Stimulated activated CD4-positive, alpha-beta T cell treated with anti-CD3 and anti-CD28 coated beads, Interleukin-1b, Interleukin-23, amount 100 ng/mL, for 4 hours (primary cell): ENCODE measurements at regions not wholly inside any gene's neighbourhood (a gene's known extent, or its start where the extent isn't known, plus 50 kb on each side); places are given as distances from the start of the nearest gene placed in this dataset.

Experiments used
- DNase-seq, 2 donors: peaks; one replicate each; pipeline ENCODE4 v3.0.0-alpha.2; 2020; ENCODE audit warnings: low read depth in 2 of 2

GRCh38 chr6:145233955-145234354, 501.4 kb downstream of the EPM2A start:
- no peak for DNase-seq

- DNase-seq = no peak
These were observed 500.1 kb downstream of the EPM2A start for GRCh38 chr6:145235207-145235606.

DNA sequence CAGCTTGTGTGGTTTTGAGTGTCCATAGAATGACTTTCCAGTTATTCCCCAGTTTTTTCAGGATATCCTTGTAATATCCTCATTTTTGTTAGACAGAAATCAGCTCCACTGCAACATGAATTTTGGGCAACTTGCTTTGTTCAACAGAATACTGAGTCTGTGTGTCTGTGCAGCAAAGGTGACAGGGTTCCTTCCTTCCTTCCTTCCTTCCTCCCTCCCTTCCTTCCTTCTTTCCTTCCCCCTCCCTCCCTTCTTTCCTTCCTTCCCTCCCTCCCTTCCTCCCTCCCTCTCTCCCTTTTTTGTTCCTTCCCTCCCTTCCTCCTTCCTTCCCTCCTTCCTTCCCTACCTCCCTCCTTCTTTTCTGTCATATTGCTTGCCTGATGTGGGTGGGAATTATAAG, 496.5 kb downstream of the EPM2A start:
- no peak for DNase-seq

DNA sequence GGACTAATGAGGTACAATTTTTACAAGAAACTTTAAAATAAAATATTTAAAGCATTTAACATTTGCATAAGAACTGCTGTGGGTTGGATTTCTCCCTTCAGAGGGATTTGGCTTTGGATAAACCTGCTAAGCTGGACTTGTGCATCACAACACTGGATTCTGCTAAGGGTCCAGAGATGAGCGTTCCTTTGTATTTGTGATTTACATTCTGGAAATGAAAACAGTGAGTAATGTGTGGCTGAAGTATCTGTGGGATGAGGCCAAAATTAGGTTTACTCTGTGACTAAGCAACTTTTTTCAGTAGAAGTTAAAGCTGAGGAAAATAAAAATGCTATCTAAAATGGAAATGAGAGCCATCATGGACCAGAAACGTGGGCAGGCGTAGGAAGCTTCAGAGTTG, 494.3 kb downstream of the EPM2A start:
- no peak for DNase-seq

GRCh38 chr6:145241721-145242120, 493.6 kb downstream of the EPM2A start:
- no peak for DNase-seq

GRCh38 chr6:145244349-145245100, 490.8 kb downstream of the EPM2A start:
- DNase-seq = no peak

DNA sequence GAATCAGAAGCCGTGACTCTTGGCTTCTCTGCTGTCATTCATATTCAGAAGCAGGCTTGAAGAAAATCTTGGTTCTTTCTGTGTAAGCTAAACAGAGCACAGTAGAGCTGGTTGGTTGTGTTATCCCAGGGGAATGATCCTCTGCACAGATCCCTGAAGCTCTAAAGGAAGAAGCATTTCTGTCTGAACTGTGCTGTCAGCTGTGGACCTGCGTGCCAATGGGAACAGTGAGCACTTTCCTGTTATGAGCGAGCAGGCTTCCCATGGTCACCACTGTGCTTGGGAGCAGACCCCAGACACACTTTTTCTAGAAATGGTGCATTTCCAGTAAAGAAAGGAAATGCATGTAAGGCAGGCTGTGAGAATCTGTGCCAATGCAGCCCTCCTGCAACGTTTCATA, 490.2 kb downstream of the EPM2A start:
- no peak for DNase-seq

DNA sequence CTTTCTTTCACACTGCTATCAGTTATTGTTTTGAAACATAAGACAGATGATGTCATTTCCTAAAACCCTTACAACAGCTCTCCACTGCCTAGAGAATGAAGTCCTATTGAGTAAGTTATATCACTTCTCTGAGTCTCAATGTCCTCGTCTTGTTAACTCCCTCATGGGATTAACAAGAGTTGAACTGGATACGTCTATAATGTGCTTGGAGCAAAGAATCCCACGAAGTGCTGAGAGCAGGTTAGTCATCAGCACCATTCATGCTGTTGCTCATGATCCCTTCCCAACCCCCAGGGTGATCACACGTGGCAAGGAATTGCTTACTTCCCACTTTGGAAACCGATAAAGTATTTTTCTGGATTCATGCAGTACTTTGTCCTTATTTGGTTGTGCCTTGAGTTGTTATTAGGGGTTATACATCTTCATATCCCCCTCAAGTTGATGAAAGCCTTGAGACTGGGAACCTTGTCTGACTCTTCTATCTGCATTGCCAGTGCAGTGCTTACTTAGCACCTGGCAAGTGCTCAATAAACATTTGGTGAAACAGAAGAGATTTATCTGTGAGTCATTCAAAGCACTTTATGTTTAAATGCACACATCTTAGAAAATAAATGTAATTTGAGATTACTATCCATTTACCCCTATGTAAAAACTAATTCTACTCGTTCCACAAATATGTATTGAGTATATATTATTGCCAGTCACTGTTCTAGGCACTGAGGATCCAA, 487.5 kb downstream of the EPM2A start:
- DNase-seq = no peak

DNA sequence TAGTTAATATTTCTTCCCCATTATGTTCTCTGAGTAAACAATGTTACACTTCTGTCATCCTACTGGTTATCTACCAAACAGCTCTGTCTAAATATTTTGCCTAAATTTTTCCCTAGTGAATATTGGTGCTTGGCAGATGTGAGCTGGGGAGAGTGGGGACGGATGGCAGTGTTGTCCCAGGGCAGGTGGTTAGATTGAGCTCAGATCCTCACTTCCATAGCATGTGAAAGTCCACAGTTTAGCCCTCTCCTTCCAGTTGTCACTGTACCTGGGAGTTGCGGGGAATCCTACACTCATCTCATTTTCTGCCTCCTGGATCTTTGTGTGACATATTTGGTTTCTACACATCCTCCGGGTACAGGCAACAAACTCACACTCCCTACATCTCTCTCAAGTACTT, 484.9 kb downstream of the EPM2A start:
- no peak for DNase-seq

DNA sequence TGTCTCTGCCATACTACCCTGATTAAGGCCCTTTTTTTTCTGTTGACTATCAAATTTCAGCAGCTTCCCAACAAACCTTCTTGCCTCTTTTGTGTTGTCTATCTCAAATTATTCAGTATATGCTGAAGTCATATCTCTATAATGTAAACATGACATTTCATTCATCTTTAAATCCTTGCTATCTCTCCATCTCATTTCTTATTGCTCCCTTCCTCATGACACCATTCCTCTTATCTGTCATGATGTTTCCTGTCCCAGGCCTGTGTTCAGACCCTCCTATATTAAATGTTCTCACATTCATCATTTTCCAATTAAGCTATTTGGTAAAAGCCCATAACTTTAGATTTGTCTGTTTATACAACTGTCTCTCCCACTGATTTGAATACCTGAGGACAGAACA, 482.6 kb downstream of the EPM2A start:
- DNase-seq = no peak

DNA sequence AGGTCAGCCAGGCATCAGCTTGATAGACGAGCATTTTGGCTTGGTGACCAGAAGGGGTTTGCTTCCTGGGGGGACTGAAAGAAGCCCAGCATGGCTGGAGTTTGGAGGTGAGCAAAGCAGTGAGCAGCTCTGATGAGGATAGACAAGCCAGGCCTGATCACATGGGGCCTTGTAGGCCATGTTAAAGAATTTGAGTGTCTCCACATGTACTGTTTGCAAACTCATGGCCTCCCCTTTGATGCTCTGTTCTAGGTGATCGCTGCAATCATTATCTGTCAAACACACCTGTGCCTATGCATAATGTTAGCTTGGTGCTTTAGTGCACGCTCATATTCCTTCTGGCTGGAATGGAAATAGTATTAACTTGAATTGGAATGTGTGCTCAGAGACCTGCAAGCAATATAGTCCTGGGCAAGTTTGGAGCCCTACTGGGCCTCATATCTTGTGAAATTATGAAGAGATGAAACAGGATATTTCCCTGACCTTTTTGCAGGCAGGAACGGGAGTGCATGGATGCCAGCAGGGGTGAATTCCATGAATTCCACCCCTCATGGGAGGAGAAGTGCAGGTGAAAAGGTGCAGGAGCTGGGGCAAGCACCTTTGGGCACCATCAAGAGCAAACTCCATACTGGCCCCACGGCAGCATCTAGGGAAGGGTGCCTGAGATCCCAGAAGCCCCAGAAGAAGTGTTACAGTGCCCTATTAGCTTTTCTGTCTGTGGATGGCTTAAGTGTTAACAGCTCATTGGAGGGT, 480.5 kb downstream of the EPM2A start:
- no peak for DNase-seq

- no peak for DNase-seq
These were observed 477.6 kb downstream of the EPM2A start for GRCh38 chr6:145257704-145258103.

- no peak for DNase-seq
These were observed 477.2 kb downstream of the EPM2A start for GRCh38 chr6:145258122-145258521.

DNA sequence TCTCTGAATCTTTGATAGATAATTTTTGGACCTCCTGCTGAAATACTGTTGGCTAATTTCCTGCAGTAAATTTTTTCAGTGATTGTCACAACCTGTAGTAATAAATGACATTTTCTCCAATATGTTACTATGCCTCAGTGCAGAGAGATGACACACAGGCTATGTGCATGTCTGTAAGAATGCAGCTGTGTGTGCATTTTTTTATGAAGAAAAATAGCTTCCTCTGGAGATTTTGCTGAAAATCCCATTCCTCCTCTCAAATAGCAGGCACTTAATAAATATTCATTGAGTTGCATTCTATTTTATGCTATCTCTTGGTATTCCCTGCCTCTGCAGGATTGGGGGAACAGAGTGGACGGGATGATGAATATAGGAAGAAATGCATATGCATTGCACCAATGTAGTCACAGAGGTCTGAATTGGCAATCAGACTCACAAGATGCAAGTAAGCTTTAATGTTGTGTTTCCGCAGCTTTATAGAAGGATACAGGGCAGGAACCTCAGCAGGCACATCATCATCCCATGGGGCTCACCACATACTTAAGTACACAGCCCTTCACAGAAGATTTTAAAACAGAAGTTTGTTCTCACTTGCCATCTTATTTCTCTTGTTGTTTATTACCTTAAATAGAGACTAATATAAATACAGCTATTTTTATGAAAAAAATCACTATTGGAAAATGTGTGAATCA, 474.7 kb downstream of the EPM2A start:
- DNase-seq = no peak

DNA sequence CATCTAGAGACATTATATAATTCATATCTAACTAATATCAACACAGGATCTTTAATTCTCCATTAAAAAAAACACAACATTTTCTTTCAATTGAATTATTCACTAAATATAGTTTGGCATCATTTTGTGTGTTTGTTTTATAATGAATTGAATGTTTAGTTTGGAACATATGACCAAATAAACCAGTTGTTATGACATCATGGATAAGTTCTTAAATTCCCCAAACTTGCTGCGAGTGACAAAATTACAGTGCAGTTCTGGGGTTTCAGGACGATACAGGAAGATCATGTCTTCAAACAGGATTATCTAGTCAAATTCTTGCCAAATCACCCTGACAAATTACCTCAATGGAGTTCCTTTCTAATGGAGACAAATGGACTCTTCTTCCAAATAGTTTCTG, 473.6 kb downstream of the EPM2A start:
- no peak for DNase-seq

DNA sequence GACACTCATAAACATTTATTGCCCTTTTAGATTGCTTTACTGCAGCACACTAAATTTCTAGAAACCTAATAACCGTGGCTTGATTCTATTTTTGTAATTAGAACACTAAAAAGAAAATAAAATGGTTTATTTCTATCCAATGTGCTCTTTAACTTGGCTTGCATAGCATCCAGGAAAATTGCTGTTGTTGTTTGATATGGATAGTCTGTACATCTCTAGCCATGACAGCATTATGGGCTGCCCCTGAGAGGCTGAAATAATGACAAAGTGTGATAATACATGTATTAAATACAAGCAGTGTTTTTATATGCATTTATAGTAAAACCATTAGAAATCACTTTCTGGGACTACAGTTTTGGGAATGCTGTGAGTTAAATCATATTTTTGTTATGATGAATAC, 472.5 kb downstream of the EPM2A start:
- DNase-seq = no peak

DNA sequence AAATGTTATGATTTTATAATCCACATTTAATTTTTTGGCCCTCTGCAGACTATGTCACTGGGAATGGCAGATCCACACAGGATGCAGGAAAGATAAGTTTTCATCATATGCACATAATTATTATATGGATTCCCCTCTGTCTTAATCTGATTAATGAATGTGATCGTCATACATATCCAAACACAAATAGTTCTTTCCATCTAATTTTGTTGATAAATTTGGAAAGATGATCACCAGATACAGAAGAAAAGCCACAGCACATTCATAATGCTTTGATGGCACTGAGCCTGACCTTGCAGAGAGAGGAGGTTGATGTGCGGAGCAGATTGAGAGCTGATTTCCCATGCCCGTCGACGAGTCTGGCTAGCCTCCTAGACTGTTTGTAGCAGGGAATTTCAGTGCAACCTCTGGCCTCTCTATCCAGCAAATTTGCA, 471.5 kb downstream of the EPM2A start:
- no peak for DNase-seq

- no peak for DNase-seq
These were observed 468.8 kb downstream of the EPM2A start for GRCh38 chr6:145266432-145267075.

DNA sequence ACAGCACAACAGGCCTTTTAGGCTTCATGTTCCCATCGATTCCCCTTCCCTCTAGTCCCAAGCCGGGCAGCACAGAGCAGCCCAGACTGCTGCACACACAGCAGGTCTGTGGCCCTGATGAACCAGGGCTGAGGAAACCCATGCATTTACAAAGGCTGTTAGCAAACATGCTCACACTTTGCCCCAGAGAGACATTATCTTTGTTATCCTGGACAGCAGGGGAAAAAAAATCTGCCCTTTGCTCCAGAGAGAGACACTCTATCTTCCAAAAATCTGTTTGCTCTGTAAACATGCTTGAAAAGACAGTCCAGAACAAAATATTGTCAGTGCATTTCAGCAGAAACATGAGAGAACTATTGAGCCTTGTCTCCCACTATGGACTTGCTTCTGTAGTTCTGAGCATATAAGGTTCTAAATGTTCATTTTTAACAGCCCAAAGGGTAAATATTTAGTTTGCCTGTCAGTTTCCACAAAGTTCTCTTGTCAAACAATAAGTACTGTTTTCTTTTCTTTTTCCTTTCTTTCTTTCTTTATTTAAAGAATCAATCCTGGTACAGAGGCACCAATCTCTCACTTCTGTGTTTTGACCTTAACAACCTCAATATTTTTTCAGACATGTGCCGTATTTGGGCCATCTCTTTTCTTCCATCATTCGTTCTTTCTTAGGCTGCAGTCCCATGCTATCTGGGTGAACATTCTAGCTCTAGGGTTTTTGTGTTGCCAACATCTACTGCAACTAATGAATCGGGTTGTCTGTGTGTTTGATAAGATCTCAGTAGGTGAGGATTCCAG, 468.0 kb downstream of the EPM2A start:
- DNase-seq = no peak

DNA sequence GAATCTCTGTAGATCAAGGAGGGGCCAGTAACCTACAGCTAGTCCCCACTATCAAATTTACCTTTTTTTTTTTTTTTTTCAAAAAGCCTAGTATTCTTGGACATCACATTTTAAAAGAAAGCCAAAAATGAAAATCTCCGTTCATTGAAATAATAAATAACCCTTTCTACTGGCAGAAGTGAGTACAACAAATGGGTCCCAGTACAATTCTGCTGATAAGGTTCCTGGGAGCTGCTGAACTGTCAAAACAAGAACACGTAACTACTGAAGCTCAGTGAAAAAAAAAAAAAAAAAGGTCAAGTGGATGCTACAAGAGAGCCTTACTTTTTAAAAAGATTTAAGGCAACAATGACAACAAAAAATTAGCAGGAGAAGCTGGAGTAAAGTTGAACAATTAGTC, 464.9 kb downstream of the EPM2A start:
- no peak for DNase-seq

GRCh38 chr6:145271040-145271439, 464.3 kb downstream of the EPM2A start:
- DNase-seq = no peak
